ENCODE measurements at regions not wholly inside any gene's neighbourhood (a gene's known extent, or its start where the extent isn't known, plus 50 kb on each side); places are given as distances from the start of the nearest gene placed in this dataset.

- TF ChIP-seq CEBPB (IDR thresholded peaks at IDR 0.05; ENCODE audit: low read depth) = peak; percentile 62
- TF ChIP-seq POLR2A (IDR thresholded peaks at IDR 0.05; ENCODE audit: borderline replicate concordance, extremely low read depth, insufficient read depth, insufficient read length) = no peak
- no peak for TF ChIP-seq EZH2phosphoT487 (IDR thresholded peaks at IDR 0.05; ENCODE audit: borderline replicate concordance)
- TF ChIP-seq, protein P1, sequence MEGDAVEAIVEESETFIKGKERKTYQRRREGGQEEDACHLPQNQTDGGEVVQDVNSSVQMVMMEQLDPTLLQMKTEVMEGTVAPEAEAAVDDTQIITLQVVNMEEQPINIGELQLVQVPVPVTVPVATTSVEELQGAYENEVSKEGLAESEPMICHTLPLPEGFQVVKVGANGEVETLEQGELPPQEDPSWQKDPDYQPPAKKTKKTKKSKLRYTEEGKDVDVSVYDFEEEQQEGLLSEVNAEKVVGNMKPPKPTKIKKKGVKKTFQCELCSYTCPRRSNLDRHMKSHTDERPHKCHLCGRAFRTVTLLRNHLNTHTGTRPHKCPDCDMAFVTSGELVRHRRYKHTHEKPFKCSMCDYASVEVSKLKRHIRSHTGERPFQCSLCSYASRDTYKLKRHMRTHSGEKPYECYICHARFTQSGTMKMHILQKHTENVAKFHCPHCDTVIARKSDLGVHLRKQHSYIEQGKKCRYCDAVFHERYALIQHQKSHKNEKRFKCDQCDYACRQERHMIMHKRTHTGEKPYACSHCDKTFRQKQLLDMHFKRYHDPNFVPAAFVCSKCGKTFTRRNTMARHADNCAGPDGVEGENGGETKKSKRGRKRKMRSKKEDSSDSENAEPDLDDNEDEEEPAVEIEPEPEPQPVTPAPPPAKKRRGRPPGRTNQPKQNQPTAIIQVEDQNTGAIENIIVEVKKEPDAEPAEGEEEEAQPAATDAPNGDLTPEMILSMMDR (IDR thresholded peaks at IDR 0.05 in 2 of 3, conservative IDR thresholded peaks at IDR 0.05 in 1 of 3; ENCODE audit: borderline replicate concordance in 1 of 3, insufficient read depth in 1 of 3, low read depth in 2 of 3, low read length in 2 of 3) = no peak
- no peak for TF ChIP-seq SIN3A (IDR thresholded peaks at IDR 0.05; ENCODE audit: low read depth)
- TF ChIP-seq EZH2 (IDR thresholded peaks at IDR 0.05) = no peak
- TF ChIP-seq, protein P2, sequence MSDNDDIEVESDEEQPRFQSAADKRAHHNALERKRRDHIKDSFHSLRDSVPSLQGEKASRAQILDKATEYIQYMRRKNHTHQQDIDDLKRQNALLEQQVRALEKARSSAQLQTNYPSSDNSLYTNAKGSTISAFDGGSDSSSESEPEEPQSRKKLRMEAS (IDR thresholded peaks at IDR 0.05) = no peak
- TF ChIP-seq POLR2AphosphoS5 (IDR thresholded peaks at IDR 0.05; ENCODE audit: low read depth, low read length) = peak; percentile 25; the same call in 1 of the 2 replicates
- TF ChIP-seq, protein P3, sequence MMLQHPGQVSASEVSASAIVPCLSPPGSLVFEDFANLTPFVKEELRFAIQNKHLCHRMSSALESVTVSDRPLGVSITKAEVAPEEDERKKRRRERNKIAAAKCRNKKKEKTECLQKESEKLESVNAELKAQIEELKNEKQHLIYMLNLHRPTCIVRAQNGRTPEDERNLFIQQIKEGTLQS (IDR thresholded peaks at IDR 0.05) = 0 out of 2 replicates have a peak, but pooled peaks have one; percentile 69
- TF ChIP-seq ZNF274 (IDR thresholded peaks at IDR 0.05; ENCODE audit: low read depth, low read length) = no peak
- no peak for TF ChIP-seq SP1 (IDR thresholded peaks at IDR 0.05; ENCODE audit: low read depth)
- no peak for TF ChIP-seq REST (IDR thresholded peaks at IDR 0.05; ENCODE audit: low read depth)
These were observed 212.1 kb upstream of the KLF14 start for GRCh38 chr7:130946114-130946513.
